ENCODE measurements at regions not wholly inside any gene's neighbourhood (a gene's known extent, or its start where the extent isn't known, plus 50 kb on each side); places are given as distances from the start of the nearest gene placed in this dataset.
A peak's percentile ranks its signal among the peaks of the same experiment; 100 is the strongest.

DNA sequence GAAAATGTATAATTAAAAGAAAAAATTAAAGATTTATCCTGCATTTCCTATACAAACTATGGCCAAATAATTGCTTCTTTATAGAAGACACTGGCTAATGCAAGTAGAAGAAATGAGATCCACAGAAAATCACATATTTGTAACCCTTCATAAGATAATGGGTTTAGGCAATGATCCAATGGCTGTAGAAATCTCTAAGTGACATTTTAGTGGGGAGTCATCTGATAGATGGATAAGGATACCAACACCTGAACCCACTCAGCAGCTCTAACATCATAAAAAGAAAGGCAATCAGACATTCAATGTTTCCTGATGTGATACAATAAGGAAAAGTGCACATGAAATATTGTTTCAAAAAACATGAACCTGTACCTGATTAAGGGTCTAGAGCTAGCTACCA is 297.5 kb downstream of the CXCL12 start:
- H3K4me3 ChIP-seq (ENCODE audit: low read length in 2 of 2), result no peak overlapping the region
- H3K36me3 ChIP-seq (ENCODE audit: control insufficient read depth in 2 of 2, insufficient read depth in 2 of 2, low read length in 2 of 2), result no peaks in the 10 kb centered on the region

DNA sequence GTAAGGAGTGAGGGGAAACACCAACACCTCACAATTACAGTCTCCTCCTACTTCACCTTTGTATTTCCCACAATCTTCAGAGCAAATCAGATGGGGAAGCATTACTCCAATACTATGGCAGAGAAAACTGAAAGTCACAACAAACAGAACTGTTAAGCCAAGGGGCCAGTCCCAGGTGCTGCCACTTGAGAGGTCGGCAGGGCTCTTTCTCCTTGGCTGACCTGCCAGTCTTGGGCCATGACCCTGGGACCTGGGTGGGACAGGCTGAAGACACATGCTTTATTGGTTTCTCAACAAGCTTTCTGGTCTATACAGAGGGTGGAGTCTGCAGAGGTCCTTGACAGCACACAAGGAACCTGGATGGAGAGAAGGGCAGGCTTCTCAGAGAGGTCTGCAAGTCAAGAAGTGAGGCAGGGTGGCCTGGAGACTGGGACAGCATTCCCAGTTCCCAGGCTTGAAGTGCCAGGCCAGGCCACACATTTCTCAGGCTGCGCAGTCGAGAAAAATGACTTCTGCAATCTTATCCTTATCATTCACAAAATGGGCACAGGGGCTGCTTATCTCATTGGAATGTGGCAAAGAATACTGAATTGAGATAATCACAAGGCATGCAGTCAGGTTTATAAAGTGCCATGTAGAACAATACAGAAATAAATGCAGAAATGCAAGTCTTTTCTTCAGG is 301.0 kb downstream of the CXCL12 start:
- Histone ChIP-seq H3K36me3 (ENCODE audit: control insufficient read depth in 2 of 2, insufficient read depth in 2 of 2, low read length in 2 of 2) (no peaks in the 10 kb centered on the region), H3K4me1 (ENCODE audit: control insufficient read depth in 2 of 2, insufficient read depth in 2 of 2, low read length in 2 of 2) (no peaks in the 10 kb centered on the region), H3K9ac (ENCODE audit: low read depth in 1 of 2, low read length in 2 of 2) (no peak overlapping the region), H3K27ac (ENCODE audit: low read depth in 2 of 2, low read length in 2 of 2) (no peak overlapping the region), H3K27me3 (ENCODE audit: control insufficient read depth in 2 of 2, insufficient read depth in 2 of 2, low read length in 2 of 2) (no peaks in the 10 kb centered on the region), H3K9me3 (ENCODE audit: control insufficient read depth in 2 of 2, low read length in 2 of 2) (no peaks in the 10 kb centered on the region), H3K4me3 (ENCODE audit: low read length in 2 of 2) (no peak overlapping the region)

More for the DNA sequence above, 297.5 kb downstream of the CXCL12 start:
- H3K4me1 ChIP-seq (ENCODE audit: control insufficient read depth in 2 of 2, insufficient read depth in 2 of 2, low read length in 2 of 2), result no peaks in the 10 kb centered on the region
- no peaks in the 10 kb centered on the region for H3K27me3 ChIP-seq (ENCODE audit: control insufficient read depth in 2 of 2, insufficient read depth in 2 of 2, low read length in 2 of 2)
- no peak overlapping the region for H3K9ac ChIP-seq (ENCODE audit: low read depth in 1 of 2, low read length in 2 of 2)
- H3K27ac ChIP-seq (ENCODE audit: low read depth in 2 of 2, low read length in 2 of 2), result no peak overlapping the region
- H3K9me3 ChIP-seq (ENCODE audit: control insufficient read depth in 2 of 2, low read length in 2 of 2), result no peaks in the 10 kb centered on the region

GRCh38 chr10:44071479-44071878 is 313.4 kb downstream of the CXCL12 start:
- Histone ChIP-seq H3K4me3 (ENCODE audit: low read length in 2 of 2) (no peak overlapping the region), H3K9me3 (ENCODE audit: control insufficient read depth in 2 of 2, low read length in 2 of 2) (no peaks in the 10 kb centered on the region), H3K36me3 (ENCODE audit: control insufficient read depth in 2 of 2, insufficient read depth in 2 of 2, low read length in 2 of 2) (no peaks in the 10 kb centered on the region), H3K27ac (ENCODE audit: low read depth in 2 of 2, low read length in 2 of 2) (no peak overlapping the region), H3K4me1 (ENCODE audit: control insufficient read depth in 2 of 2, insufficient read depth in 2 of 2, low read length in 2 of 2) (no peaks in the 10 kb centered on the region), H3K9ac (ENCODE audit: low read depth in 1 of 2, low read length in 2 of 2) (no peak overlapping the region), H3K27me3 (ENCODE audit: control insufficient read depth in 2 of 2, insufficient read depth in 2 of 2, low read length in 2 of 2) (no peaks in the 10 kb centered on the region)

- Histone ChIP-seq H3K9ac (ENCODE audit: low read depth in 1 of 2, low read length in 2 of 2) (no peak overlapping the region), H3K27me3 (ENCODE audit: control insufficient read depth in 2 of 2, insufficient read depth in 2 of 2, low read length in 2 of 2) (no peaks in the 10 kb centered on the region), H3K4me3 (ENCODE audit: low read length in 2 of 2) (no peak overlapping the region), H3K27ac (ENCODE audit: low read depth in 2 of 2, low read length in 2 of 2) (no peak overlapping the region), H3K9me3 (ENCODE audit: control insufficient read depth in 2 of 2, low read length in 2 of 2) (no peaks in the 10 kb centered on the region), H3K36me3 (ENCODE audit: control insufficient read depth in 2 of 2, insufficient read depth in 2 of 2, low read length in 2 of 2) (no peaks in the 10 kb centered on the region), H3K4me1 (ENCODE audit: control insufficient read depth in 2 of 2, insufficient read depth in 2 of 2, low read length in 2 of 2) (no peaks in the 10 kb centered on the region)
Measured at GRCh38 chr10:44070282-44070681, 314.6 kb downstream of the CXCL12 start.

GRCh38 chr10:44069573-44069972 is 315.3 kb downstream of the CXCL12 start:
- no peaks in the 10 kb centered on the region for H3K36me3 ChIP-seq (ENCODE audit: control insufficient read depth in 2 of 2, insufficient read depth in 2 of 2, low read length in 2 of 2)
- H3K27ac ChIP-seq (ENCODE audit: low read depth in 2 of 2, low read length in 2 of 2), result no peak overlapping the region
- no peaks in the 10 kb centered on the region for H3K4me1 ChIP-seq (ENCODE audit: control insufficient read depth in 2 of 2, insufficient read depth in 2 of 2, low read length in 2 of 2)
- H3K9ac ChIP-seq (ENCODE audit: low read depth in 1 of 2, low read length in 2 of 2), result no peak overlapping the region
- no peaks in the 10 kb centered on the region for H3K9me3 ChIP-seq (ENCODE audit: control insufficient read depth in 2 of 2, low read length in 2 of 2)
- no peaks in the 10 kb centered on the region for H3K27me3 ChIP-seq (ENCODE audit: control insufficient read depth in 2 of 2, insufficient read depth in 2 of 2, low read length in 2 of 2)
- no peak overlapping the region for H3K4me3 ChIP-seq (ENCODE audit: low read length in 2 of 2)

- no peaks in the 10 kb centered on the region for H3K9me3 ChIP-seq (ENCODE audit: control insufficient read depth in 2 of 2, low read length in 2 of 2)
- no peak overlapping the region for H3K27ac ChIP-seq (ENCODE audit: low read depth in 2 of 2, low read length in 2 of 2)
- H3K4me3 ChIP-seq (ENCODE audit: low read length in 2 of 2), result no peak overlapping the region
- H3K27me3 ChIP-seq (ENCODE audit: control insufficient read depth in 2 of 2, insufficient read depth in 2 of 2, low read length in 2 of 2), result no peaks in the 10 kb centered on the region
- no peak overlapping the region for H3K9ac ChIP-seq (ENCODE audit: low read depth in 1 of 2, low read length in 2 of 2)
- H3K36me3 ChIP-seq (ENCODE audit: control insufficient read depth in 2 of 2, insufficient read depth in 2 of 2, low read length in 2 of 2), result no peaks in the 10 kb centered on the region
- H3K4me1 ChIP-seq (ENCODE audit: control insufficient read depth in 2 of 2, insufficient read depth in 2 of 2, low read length in 2 of 2), result no peaks in the 10 kb centered on the region
Measured at GRCh38 chr10:44068716-44069482, 316.0 kb downstream of the CXCL12 start.

DNA sequence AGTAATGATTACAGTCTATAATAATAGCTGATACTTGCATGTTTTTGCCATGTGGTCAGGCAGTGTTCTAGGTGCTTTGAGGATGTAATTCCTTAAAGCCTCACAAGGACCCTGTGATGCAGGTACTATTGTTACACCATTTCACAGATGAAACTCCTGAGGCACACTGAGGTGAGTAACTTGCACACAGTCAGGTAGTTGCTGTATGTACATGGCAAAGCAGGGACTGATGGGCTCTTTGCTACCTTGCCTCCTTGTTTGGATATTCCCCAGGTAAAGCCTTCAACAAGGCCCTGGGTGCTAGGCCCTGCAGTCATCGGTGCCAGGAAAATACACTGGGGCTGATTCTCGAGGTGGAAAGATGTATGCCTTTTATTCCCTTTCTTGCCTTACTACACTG is 317.5 kb downstream of the CXCL12 start:
- H3K9me3 ChIP-seq (ENCODE audit: control insufficient read depth in 2 of 2, low read length in 2 of 2), result no peaks in the 10 kb centered on the region
- no peaks in the 10 kb centered on the region for H3K4me1 ChIP-seq (ENCODE audit: control insufficient read depth in 2 of 2, insufficient read depth in 2 of 2, low read length in 2 of 2)
- H3K4me3 ChIP-seq (ENCODE audit: low read length in 2 of 2), result no peak overlapping the region
- H3K36me3 ChIP-seq (ENCODE audit: control insufficient read depth in 2 of 2, insufficient read depth in 2 of 2, low read length in 2 of 2), result no peaks in the 10 kb centered on the region
- no peak overlapping the region for H3K9ac ChIP-seq (ENCODE audit: low read depth in 1 of 2, low read length in 2 of 2)
- H3K27ac ChIP-seq (ENCODE audit: low read depth in 2 of 2, low read length in 2 of 2), result no peak overlapping the region
- no peaks in the 10 kb centered on the region for H3K27me3 ChIP-seq (ENCODE audit: control insufficient read depth in 2 of 2, insufficient read depth in 2 of 2, low read length in 2 of 2)

DNA sequence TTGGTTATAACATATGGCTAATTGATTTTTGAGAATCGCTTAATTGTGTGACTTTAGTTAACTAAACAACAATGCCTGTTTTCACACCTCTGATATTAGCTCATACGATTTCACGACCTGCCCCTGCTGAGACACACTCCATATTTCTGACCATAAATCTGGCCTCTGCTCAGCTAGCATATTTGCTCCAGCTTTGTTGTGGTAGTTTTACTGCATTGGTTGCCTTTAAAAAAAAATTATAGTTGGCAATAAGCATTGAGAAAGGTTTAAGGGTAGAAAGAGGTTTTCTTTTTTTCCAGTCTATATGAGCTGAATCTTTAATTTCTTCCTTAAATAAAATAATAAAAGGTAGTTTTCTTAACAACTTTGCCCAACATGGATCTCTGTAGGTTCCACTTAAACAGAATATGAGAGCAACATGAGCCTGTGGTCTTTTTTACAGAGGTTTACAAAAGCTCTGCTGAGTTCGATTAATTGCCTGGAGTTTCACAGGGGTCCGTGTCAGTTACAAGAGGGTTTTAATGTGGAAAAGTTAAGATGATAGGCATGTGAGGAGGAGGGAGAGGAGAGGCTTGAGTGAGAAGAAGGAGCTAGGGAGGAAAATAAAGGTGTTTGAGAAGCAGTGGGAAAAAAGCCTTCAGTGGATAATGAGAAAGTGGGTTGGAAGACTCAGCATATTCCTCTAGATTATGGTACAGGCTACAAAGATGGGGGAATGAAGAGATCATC is 318.2 kb downstream of the CXCL12 start:
- Histone ChIP-seq H3K27me3 (ENCODE audit: control insufficient read depth in 2 of 2, insufficient read depth in 2 of 2, low read length in 2 of 2) (no peaks in the 10 kb centered on the region), H3K27ac (ENCODE audit: low read depth in 2 of 2, low read length in 2 of 2) (no peak overlapping the region), H3K36me3 (ENCODE audit: control insufficient read depth in 2 of 2, insufficient read depth in 2 of 2, low read length in 2 of 2) (no peaks in the 10 kb centered on the region), H3K4me1 (ENCODE audit: control insufficient read depth in 2 of 2, insufficient read depth in 2 of 2, low read length in 2 of 2) (no peaks in the 10 kb centered on the region), H3K9me3 (ENCODE audit: control insufficient read depth in 2 of 2, low read length in 2 of 2) (no peaks in the 10 kb centered on the region), H3K9ac (ENCODE audit: low read depth in 1 of 2, low read length in 2 of 2) (no peak overlapping the region), H3K4me3 (ENCODE audit: low read length in 2 of 2) (no peak overlapping the region)

DNA sequence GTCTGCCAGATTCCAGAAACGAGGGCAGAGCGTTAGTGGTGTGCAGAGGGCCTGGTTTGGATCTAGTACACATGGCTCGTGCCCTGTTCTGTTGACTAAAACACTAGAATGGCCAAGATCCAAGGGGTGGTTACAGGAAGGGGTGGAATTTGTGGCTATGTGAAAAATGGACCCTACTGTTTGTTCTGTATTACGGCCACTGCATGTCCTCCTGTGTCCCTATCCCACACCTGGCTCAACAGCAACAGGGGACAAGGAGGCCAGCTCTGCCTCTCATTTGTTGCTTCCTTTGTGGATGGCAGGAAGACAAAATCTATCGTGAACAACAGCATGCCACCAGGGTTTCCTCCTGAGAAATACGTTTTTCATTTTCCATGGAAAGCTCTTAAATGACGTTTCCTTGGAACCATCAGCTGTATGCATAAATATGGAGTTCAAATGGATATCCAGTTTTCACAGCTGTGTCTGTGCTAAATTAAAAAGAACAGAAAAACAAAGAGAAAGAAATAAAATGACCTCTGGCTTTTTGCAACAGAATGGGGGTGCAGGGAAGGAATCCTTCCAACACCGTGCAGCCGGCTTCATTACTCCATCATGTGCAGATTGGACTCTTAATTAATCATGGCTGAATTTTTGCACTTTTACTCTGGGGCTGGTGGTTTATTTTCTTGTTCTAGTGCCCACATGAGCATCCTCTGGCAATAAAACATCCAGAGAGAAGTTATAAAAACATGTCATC is 318.9 kb downstream of the CXCL12 start:
- no peaks in the 10 kb centered on the region for H3K27me3 ChIP-seq (ENCODE audit: control insufficient read depth in 2 of 2, insufficient read depth in 2 of 2, low read length in 2 of 2)
- H3K4me3 ChIP-seq (ENCODE audit: low read length in 2 of 2), result no peak overlapping the region
- peak overlapping the region in 1 of 2 donors; percentile 10 for H3K27ac ChIP-seq (ENCODE audit: low read depth in 2 of 2, low read length in 2 of 2)
- no peaks in the 10 kb centered on the region for H3K4me1 ChIP-seq (ENCODE audit: control insufficient read depth in 2 of 2, insufficient read depth in 2 of 2, low read length in 2 of 2)
- H3K9ac ChIP-seq (ENCODE audit: low read depth in 1 of 2, low read length in 2 of 2), result no peak overlapping the region
- no peaks in the 10 kb centered on the region for H3K9me3 ChIP-seq (ENCODE audit: control insufficient read depth in 2 of 2, low read length in 2 of 2)
- no peaks in the 10 kb centered on the region for H3K36me3 ChIP-seq (ENCODE audit: control insufficient read depth in 2 of 2, insufficient read depth in 2 of 2, low read length in 2 of 2)

Data from mucosa of rectum (tissue), 2 donors.